ENCODE measurements at regions not wholly inside any gene's neighbourhood (a gene's known extent, or its start where the extent isn't known, plus 50 kb on each side); places are given as distances from the start of the nearest gene placed in this dataset.
"Not testable (repeated sequence)": the region's sequence is repeated elsewhere in the genome, so short reads cannot be mapped to it uniquely, and the experiment has no call there.

GRCh38 chr4:22598113-22599047, 82.5 kb upstream of the ADGRA3 start:
- not testable (repeated sequence) for TF ChIP-seq CTCF (IDR thresholded peaks at IDR 0.05); IRF2 (CRISPR knock-in tag; IDR thresholded peaks at IDR 0.05; ENCODE audit: borderline replicate concordance, low read depth); ZNF263 (CRISPR knock-in tag; IDR thresholded peaks at IDR 0.05; ENCODE audit: low read depth); FOXJ3 (CRISPR knock-in tag; IDR thresholded peaks at IDR 0.05; ENCODE audit: borderline replicate concordance); RORB (CRISPR knock-in tag; IDR thresholded peaks at IDR 0.05); CREB1 (CRISPR knock-in tag; IDR thresholded peaks at IDR 0.05); NFYB (CRISPR knock-in tag; conservative IDR thresholded peaks at IDR 0.05; ENCODE audit: low read depth); ETV6 (CRISPR knock-in tag; IDR thresholded peaks at IDR 0.05); GABPB1 (CRISPR knock-in tag; IDR thresholded peaks at IDR 0.05); TEAD4 (CRISPR knock-in tag; IDR thresholded peaks at IDR 0.05)
- TF ChIP-seq, protein P1, sequence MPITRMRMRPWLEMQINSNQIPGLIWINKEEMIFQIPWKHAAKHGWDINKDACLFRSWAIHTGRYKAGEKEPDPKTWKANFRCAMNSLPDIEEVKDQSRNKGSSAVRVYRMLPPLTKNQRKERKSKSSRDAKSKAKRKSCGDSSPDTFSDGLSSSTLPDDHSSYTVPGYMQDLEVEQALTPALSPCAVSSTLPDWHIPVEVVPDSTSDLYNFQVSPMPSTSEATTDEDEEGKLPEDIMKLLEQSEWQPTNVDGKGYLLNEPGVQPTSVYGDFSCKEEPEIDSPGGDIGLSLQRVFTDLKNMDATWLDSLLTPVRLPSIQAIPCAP (CRISPR knock-in tag; IDR thresholded peaks at IDR 0.05), result not testable (repeated sequence)
- TF ChIP-seq, protein P2, sequence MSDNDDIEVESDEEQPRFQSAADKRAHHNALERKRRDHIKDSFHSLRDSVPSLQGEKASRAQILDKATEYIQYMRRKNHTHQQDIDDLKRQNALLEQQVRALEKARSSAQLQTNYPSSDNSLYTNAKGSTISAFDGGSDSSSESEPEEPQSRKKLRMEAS (CRISPR knock-in tag; IDR thresholded peaks at IDR 0.05), result not testable (repeated sequence)
- TF ChIP-seq, protein P3, sequence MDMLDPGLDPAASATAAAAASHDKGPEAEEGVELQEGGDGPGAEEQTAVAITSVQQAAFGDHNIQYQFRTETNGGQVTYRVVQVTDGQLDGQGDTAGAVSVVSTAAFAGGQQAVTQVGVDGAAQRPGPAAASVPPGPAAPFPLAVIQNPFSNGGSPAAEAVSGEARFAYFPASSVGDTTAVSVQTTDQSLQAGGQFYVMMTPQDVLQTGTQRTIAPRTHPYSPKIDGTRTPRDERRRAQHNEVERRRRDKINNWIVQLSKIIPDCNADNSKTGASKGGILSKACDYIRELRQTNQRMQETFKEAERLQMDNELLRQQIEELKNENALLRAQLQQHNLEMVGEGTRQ (CRISPR knock-in tag; IDR thresholded peaks at IDR 0.05), result not testable (repeated sequence)

Data from WTC11 (cell line).